IPS-18a (cell line): ENCODE measurements at regions not wholly inside any gene's neighbourhood (a gene's known extent, or its start where the extent isn't known, plus 50 kb on each side); places are given as distances from the start of the nearest gene placed in this dataset.

Experiments used
- H3K27ac ChIP-seq: one replicate; pipeline ENCODE4 v1.5.1; 2013; ENCODE audit warnings: low read length
- H3K27me3 ChIP-seq: one replicate; pipeline ENCODE4 v1.6.1; 2013; ENCODE audit warnings: mild to moderate bottlenecking, low read length; ENCODE audit not compliant: control insufficient read depth, insufficient read depth
- H3K36me3 ChIP-seq: one replicate; pipeline ENCODE4 v1.6.1; 2013; ENCODE audit warnings: low read depth, low read length; ENCODE audit not compliant: control insufficient read depth
- H3K4me1 ChIP-seq: one replicate; pipeline ENCODE4 v1.6.1; 2013; ENCODE audit warnings: low read depth, low read length; ENCODE audit not compliant: control insufficient read depth
- H3K4me3 ChIP-seq: one replicate; pipeline ENCODE4 v1.5.1; 2013; ENCODE audit warnings: low read length
- H3K9ac ChIP-seq: one replicate; pipeline ENCODE4 v1.6.1; 2013; ENCODE audit warnings: mild to moderate bottlenecking, low read length, moderate library complexity
- H3K9me3 ChIP-seq: one replicate; pipeline ENCODE4 v1.6.1; 2013; ENCODE audit warnings: low read depth, low read length; ENCODE audit not compliant: control insufficient read depth

- no peak overlapping the region for H3K27ac ChIP-seq
- no peaks in the 10 kb centered on the region for H3K27me3 ChIP-seq
Measured at GRCh38 chr20:41989039-41989679, 371.0 kb upstream of the CHD6 start.

GRCh38 chr20:41984031-41984430 is 365.9 kb upstream of the CHD6 start:
- Histone ChIP-seq H3K9me3 (no peaks in the 10 kb centered on the region), H3K27me3 (no peaks in the 10 kb centered on the region), H3K36me3 (no peaks in the 10 kb centered on the region), H3K9ac (no peak overlapping the region), H3K27ac (no peak overlapping the region), H3K4me1 (no peaks in the 10 kb centered on the region), H3K4me3 (no peak overlapping the region)

More at GRCh38 chr20:41989039-41989679, 371.0 kb upstream of the CHD6 start:
- no peak overlapping the region for H3K9ac ChIP-seq
- no peak overlapping the region for H3K4me3 ChIP-seq
- no peaks in the 10 kb centered on the region for H3K4me1 ChIP-seq
- H3K9me3 ChIP-seq = no peaks in the 10 kb centered on the region
- H3K36me3 ChIP-seq = no peaks in the 10 kb centered on the region

GRCh38 chr20:41983159-41983558 is 365.0 kb upstream of the CHD6 start:
- H3K4me3 ChIP-seq = no peak overlapping the region
- no peak overlapping the region for H3K27ac ChIP-seq
- no peak overlapping the region for H3K9ac ChIP-seq
- H3K4me1 ChIP-seq = no peaks in the 10 kb centered on the region
- no peaks in the 10 kb centered on the region for H3K9me3 ChIP-seq
- H3K27me3 ChIP-seq = no peaks in the 10 kb centered on the region
- no peaks in the 10 kb centered on the region for H3K36me3 ChIP-seq

GRCh38 chr20:41981746-41982145 is 363.6 kb upstream of the CHD6 start:
- no peak overlapping the region for H3K27ac ChIP-seq
- no peaks in the 10 kb centered on the region for H3K9me3 ChIP-seq
- no peaks in the 10 kb centered on the region for H3K4me1 ChIP-seq
- no peaks in the 10 kb centered on the region for H3K36me3 ChIP-seq
- H3K4me3 ChIP-seq = no peak overlapping the region
- no peak overlapping the region for H3K9ac ChIP-seq
- H3K27me3 ChIP-seq = no peaks in the 10 kb centered on the region

GRCh38 chr20:41978875-41979274 is 360.7 kb upstream of the CHD6 start:
- no peaks in the 10 kb centered on the region for H3K9me3 ChIP-seq
- no peak overlapping the region for H3K9ac ChIP-seq

GRCh38 chr20:41978246-41978790 is 360.1 kb upstream of the CHD6 start:
- Histone ChIP-seq H3K36me3 (no peaks in the 10 kb centered on the region), H3K4me3 (no peak overlapping the region), H3K9ac (no peak overlapping the region), H3K27me3 (no peaks in the 10 kb centered on the region), H3K4me1 (no peaks in the 10 kb centered on the region), H3K27ac (no peak overlapping the region), H3K9me3 (no peaks in the 10 kb centered on the region)

More at GRCh38 chr20:41978875-41979274, 360.7 kb upstream of the CHD6 start:
- Histone ChIP-seq H3K36me3 (no peaks in the 10 kb centered on the region), H3K27me3 (no peaks in the 10 kb centered on the region), H3K4me3 (no peak overlapping the region), H3K27ac (no peak overlapping the region), H3K4me1 (no peaks in the 10 kb centered on the region)

- H3K27me3 ChIP-seq = no peaks in the 10 kb centered on the region
- H3K4me1 ChIP-seq = no peaks in the 10 kb centered on the region
- no peak overlapping the region for H3K9ac ChIP-seq
- H3K36me3 ChIP-seq = no peaks in the 10 kb centered on the region
- no peak overlapping the region for H3K4me3 ChIP-seq
- H3K9me3 ChIP-seq = no peaks in the 10 kb centered on the region
- H3K27ac ChIP-seq = no peak overlapping the region
Measured at GRCh38 chr20:41969656-41970055, 351.5 kb upstream of the CHD6 start.

- Histone ChIP-seq H3K36me3 (no peaks in the 10 kb centered on the region), H3K27me3 (no peaks in the 10 kb centered on the region), H3K9ac (no peak overlapping the region), H3K27ac (no peak overlapping the region), H3K9me3 (no peaks in the 10 kb centered on the region), H3K4me3 (no peak overlapping the region), H3K4me1 (no peaks in the 10 kb centered on the region)
Measured at GRCh38 chr20:41960166-41960565, 342.0 kb upstream of the CHD6 start.

GRCh38 chr20:41958391-41958790 is 340.2 kb upstream of the CHD6 start:
- no peak overlapping the region for H3K27ac ChIP-seq
- no peak overlapping the region for H3K4me3 ChIP-seq
- no peak overlapping the region for H3K9ac ChIP-seq
- no peaks in the 10 kb centered on the region for H3K27me3 ChIP-seq
- H3K36me3 ChIP-seq = no peaks in the 10 kb centered on the region
- H3K4me1 ChIP-seq = no peaks in the 10 kb centered on the region
- no peaks in the 10 kb centered on the region for H3K9me3 ChIP-seq

- Histone ChIP-seq H3K4me1 (no peaks in the 10 kb centered on the region), H3K4me3 (no peak overlapping the region), H3K27me3 (no peaks in the 10 kb centered on the region), H3K27ac (no peak overlapping the region), H3K9me3 (no peaks in the 10 kb centered on the region), H3K9ac (no peak overlapping the region), H3K36me3 (no peaks in the 10 kb centered on the region)
Measured at GRCh38 chr20:41956338-41957074, 338.3 kb upstream of the CHD6 start.

GRCh38 chr20:41952166-41952565 is 334.0 kb upstream of the CHD6 start:
- Histone ChIP-seq H3K27me3 (no peaks in the 10 kb centered on the region), H3K4me1 (no peaks in the 10 kb centered on the region), H3K9me3 (no peaks in the 10 kb centered on the region), H3K9ac (no peak overlapping the region), H3K27ac (no peak overlapping the region), H3K4me3 (no peak overlapping the region), H3K36me3 (no peaks in the 10 kb centered on the region)

GRCh38 chr20:41951615-41952014 is 333.4 kb upstream of the CHD6 start:
- Histone ChIP-seq H3K27me3 (no peaks in the 10 kb centered on the region), H3K9me3 (no peaks in the 10 kb centered on the region), H3K36me3 (no peaks in the 10 kb centered on the region), H3K27ac (no peak overlapping the region), H3K4me3 (no peak overlapping the region), H3K4me1 (no peaks in the 10 kb centered on the region), H3K9ac (no peak overlapping the region)
